ENCODE measurements at regions not wholly inside any gene's neighbourhood (a gene's known extent, or its start where the extent isn't known, plus 50 kb on each side); places are given as distances from the start of the nearest gene placed in this dataset.

GRCh38 chr7:11224535-11224934 is 250.9 kb downstream of the PHF14 start:
- no peak for TF ChIP-seq EZH2 (optimal IDR thresholded peaks at IDR 0.05; ENCODE audit: low read depth, low read length)
- TF ChIP-seq CTCF (IDR thresholded peaks at IDR 0.05; ENCODE audit: low read length), result no peak
